Upper lobe of left lung (tissue), 6 donors: ENCODE measurements at regions not wholly inside any gene's neighbourhood (a gene's known extent, or its start where the extent isn't known, plus 50 kb on each side); places are given as distances from the start of the nearest gene placed in this dataset.
"Not testable (repeated sequence)": the region's sequence is repeated elsewhere in the genome, so short reads cannot be mapped to it uniquely, and the experiment has no call there.

ENCODE experiments used
- ATAC-seq, 2 donors: fragments of 200-7000 bp; cut with Tn5 transposase; one replicate each; pipeline ENCODE4 v1.9.1; 2022; ENCODE audit warnings: mild to moderate bottlenecking in 2 of 2, moderate library complexity in 2 of 2; ENCODE audit not compliant: low FRiP score in 2 of 2
- DNase-seq, 2 donors: peaks; one replicate each; pipeline ENCODE4 v3.0.0-alpha.2; 2019 to 2020
- H3K27ac ChIP-seq, 4 donors: fragments of 200-600 bp; sonication (generic); one replicate each; pipeline ENCODE4 v1.5.1; 2016 to 2019
- H3K27me3 ChIP-seq, 4 donors: fragments of 200-600 bp; sonication (generic); one replicate each; pipeline ENCODE4 v1.5.1; 2017 to 2019
- H3K36me3 ChIP-seq, 4 donors: fragments of 200-600 bp; sonication (generic); one replicate each; pipeline ENCODE4 v1.5.1; 2016 to 2019
- H3K4me1 ChIP-seq, 4 donors: fragments of 200-600 bp; sonication (generic); one replicate each; pipeline ENCODE4 v1.5.1; 2018 to 2019
- H3K4me3 ChIP-seq, 4 donors: fragments of 200-600 bp; sonication (generic); one replicate each; pipeline ENCODE4 v1.5.1; 2017 to 2019; ENCODE audit warnings: mild to moderate bottlenecking in 2 of 4, moderate library complexity in 1 of 4
- H3K9me3 ChIP-seq, 4 donors: fragments of 200-600 bp; sonication (generic); one replicate each; pipeline ENCODE4 v1.5.1; 2018 to 2019
- EP300 ChIP-seq, 4 donors: sonication (generic); formaldehyde crosslinking; IDR thresholded peaks; one replicate each; pipeline ENCODE4 v1.5.1; 2017; ENCODE audit warnings: antibody characterized with exemption in 4 of 4, control low read depth in 2 of 4
- POLR2A ChIP-seq, 4 donors: fragments of 450-650 bp; IDR thresholded peaks; one replicate each; pipeline ENCODE4 v1.5.1; 2016 to 2017; ENCODE audit warnings: antibody characterized with exemption in 4 of 4, mild to moderate bottlenecking in 2 of 4
- POLR2AphosphoS5 ChIP-seq, 2 donors: sonication (generic); formaldehyde crosslinking; IDR thresholded peaks; one replicate each; pipeline ENCODE4 v1.5.1; 2017; ENCODE audit warnings: antibody characterized with exemption in 2 of 2
- WGBS, 2 donors: methylation state at CpG; one replicate each; pipeline ENCODE4 v1.1.5; 2017 to 2018; 5-methylcytosine and 5-hydroxymethylcytosine counted together
- TF ChIP-seq, protein P1 (sequence below), 6 experiments: fragments of 450-650 bp in 4 of 6; fragments of 200-600 bp in 2 of 6; sonication (generic) in 2 of 6; IDR thresholded peaks; one replicate each; pipeline ENCODE4 v1.5.1; 2016 to 2019; ENCODE audit warnings: antibody characterized with exemption in 6 of 6
- donor health status: DM: no; HTN: no; CAD: no; lungs with moderate emphysema.
- donor health status: DM: no; HTN: yes; CAD: no; lungs with severe emphysema.

DNA sequence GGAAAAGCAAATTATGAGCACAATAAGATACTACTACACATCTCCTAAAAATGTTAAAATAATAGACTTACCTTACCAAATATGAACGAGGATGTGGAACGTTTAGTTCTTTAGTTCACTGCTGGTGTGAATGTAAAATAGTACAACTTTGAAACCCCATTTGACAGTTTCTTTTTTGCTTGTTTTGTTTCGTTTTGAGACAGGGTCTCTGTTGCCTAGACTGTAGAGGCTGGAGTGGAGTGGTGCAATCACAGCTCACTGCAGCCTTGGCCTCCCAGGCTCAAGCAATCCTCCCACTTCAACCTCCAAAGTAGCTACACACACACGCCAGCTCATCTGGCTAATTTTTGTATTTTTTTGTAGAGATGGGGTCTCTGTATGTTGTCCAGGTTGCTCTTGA lies 136.4 kb upstream of the FAR2 start:
- 75 to 76% methylated on average over 4 of the region's 4 CpGs for WGBS, 2 donors
- no peak overlapping the region for H3K4me3 ChIP-seq
- no peaks in the 10 kb centered on the region for H3K27me3 ChIP-seq
- TF ChIP-seq, protein P1, sequence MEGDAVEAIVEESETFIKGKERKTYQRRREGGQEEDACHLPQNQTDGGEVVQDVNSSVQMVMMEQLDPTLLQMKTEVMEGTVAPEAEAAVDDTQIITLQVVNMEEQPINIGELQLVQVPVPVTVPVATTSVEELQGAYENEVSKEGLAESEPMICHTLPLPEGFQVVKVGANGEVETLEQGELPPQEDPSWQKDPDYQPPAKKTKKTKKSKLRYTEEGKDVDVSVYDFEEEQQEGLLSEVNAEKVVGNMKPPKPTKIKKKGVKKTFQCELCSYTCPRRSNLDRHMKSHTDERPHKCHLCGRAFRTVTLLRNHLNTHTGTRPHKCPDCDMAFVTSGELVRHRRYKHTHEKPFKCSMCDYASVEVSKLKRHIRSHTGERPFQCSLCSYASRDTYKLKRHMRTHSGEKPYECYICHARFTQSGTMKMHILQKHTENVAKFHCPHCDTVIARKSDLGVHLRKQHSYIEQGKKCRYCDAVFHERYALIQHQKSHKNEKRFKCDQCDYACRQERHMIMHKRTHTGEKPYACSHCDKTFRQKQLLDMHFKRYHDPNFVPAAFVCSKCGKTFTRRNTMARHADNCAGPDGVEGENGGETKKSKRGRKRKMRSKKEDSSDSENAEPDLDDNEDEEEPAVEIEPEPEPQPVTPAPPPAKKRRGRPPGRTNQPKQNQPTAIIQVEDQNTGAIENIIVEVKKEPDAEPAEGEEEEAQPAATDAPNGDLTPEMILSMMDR (IDR thresholded peaks at IDR 0.05), result no peak
- TF ChIP-seq POLR2AphosphoS5 (IDR thresholded peaks at IDR 0.05) (no peak), EP300 (IDR thresholded peaks at IDR 0.05) (no peak), POLR2A (IDR thresholded peaks at IDR 0.05) (no peak)
- no peak for DNase-seq
- ATAC-seq, result no peak
- no peak overlapping the region for H3K27ac ChIP-seq
- no peaks in the 10 kb centered on the region for H3K9me3 ChIP-seq
- no peaks in the 10 kb centered on the region for H3K36me3 ChIP-seq
- H3K4me1 ChIP-seq, result no peaks in the 10 kb centered on the region

DNA sequence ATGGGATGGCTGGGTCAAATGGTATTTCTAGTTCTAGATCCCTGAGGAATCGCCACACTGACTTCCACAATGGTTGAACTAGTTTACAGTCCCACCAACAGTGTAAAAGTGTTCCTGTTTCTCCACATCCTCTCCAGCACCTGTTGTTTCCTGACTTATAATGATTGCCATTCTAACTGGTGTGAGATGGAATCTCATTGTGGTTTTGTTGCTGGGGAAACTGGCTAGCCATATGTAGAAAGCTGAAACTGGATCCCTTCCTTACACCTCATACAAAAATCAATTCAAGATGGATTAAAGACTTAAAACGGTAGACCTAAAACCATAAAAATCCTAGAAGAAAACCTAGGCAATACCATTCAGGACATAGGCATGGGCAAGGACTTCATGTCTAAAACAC lies 131.5 kb upstream of the FAR2 start:
- not testable (repeated sequence) for H3K4me1 ChIP-seq, H3K36me3 ChIP-seq, H3K9me3 ChIP-seq, H3K4me3 ChIP-seq, H3K27ac ChIP-seq, DNase-seq, ATAC-seq, H3K27me3 ChIP-seq
- 92 to 95% methylated on average over 1 of the region's 2 CpGs for WGBS, 2 donors

DNA sequence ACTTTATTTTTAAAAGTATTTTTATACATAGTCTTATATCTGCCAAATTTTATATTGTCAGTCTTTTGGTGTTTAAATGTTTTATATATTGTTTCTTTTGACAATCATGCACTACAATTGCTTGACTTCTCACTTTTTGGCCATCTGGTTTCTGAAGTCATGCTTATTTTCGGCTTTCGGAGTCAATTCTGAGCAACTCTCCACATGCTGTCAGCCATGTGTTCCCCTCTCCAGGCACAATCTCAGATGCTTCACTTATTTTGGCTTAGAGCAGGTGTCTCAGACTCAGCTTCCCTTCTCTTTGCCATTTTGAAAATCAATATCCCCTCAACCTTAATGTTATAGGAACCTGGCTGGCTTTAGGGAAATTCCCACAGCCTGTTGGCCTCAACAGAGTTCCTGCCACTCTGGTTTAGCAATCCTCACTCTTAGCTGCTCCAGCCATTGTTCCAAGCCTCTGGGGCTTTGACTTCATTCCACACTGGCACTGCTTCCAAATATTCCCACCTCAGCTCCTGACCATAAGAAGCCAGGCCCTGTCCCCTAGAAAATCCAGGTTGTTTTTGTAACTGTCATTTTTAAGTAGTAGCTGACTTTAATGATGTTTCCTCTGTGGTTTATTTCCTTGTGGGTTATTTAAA lies 125.5 kb upstream of the FAR2 start:
- no peak overlapping the region for H3K4me3 ChIP-seq
- DNase-seq (no peak), ATAC-seq (no peak)
- H3K9me3 ChIP-seq, result no peaks in the 10 kb centered on the region
- TF ChIP-seq POLR2AphosphoS5 (IDR thresholded peaks at IDR 0.05) (no peak), EP300 (IDR thresholded peaks at IDR 0.05) (no peak), POLR2A (IDR thresholded peaks at IDR 0.05) (no peak)
- TF ChIP-seq, protein P1 (IDR thresholded peaks at IDR 0.05), result no peak
- no peaks in the 10 kb centered on the region for H3K4me1 ChIP-seq
- H3K27me3 ChIP-seq, result no peaks in the 10 kb centered on the region
- no peaks in the 10 kb centered on the region for H3K36me3 ChIP-seq
- 90 to 98% methylated on average over 2 of the region's 2 CpGs for WGBS, 2 donors
- H3K27ac ChIP-seq, result no peak overlapping the region

DNA sequence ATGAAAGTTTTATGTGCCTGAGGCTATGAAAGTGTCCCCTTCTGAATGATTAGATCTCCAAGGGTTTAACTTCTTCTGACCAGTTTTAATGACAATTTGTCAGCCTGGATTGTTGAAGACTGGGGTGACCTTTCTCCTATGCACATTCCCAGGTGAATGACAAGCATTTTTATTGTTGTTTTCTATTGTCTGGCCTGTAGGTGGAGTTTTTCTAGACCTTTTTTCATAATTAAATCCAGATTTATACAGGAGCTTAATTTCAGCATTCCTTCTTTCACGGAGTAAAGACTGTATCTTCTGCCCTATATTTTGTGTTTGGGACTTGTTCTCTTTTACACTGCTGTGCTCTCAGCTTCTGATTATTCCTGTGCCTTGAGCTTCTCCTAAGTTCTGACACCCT lies 125.0 kb upstream of the FAR2 start:
- TF ChIP-seq POLR2A (IDR thresholded peaks at IDR 0.05) (no peak), EP300 (IDR thresholded peaks at IDR 0.05) (no peak), POLR2AphosphoS5 (IDR thresholded peaks at IDR 0.05) (no peak)
- TF ChIP-seq, protein P1 (IDR thresholded peaks at IDR 0.05), result no peak
- no peaks in the 10 kb centered on the region for H3K27me3 ChIP-seq
- H3K27ac ChIP-seq, result no peak overlapping the region
- no peaks in the 10 kb centered on the region for H3K9me3 ChIP-seq
- H3K4me3 ChIP-seq, result no peak overlapping the region
- no peak for ATAC-seq
- 70 to 75% methylated on average over 1 of the region's 1 CpG for WGBS, 2 donors
- no peaks in the 10 kb centered on the region for H3K4me1 ChIP-seq
- H3K36me3 ChIP-seq, result no peaks in the 10 kb centered on the region
- no peak for DNase-seq

DNA sequence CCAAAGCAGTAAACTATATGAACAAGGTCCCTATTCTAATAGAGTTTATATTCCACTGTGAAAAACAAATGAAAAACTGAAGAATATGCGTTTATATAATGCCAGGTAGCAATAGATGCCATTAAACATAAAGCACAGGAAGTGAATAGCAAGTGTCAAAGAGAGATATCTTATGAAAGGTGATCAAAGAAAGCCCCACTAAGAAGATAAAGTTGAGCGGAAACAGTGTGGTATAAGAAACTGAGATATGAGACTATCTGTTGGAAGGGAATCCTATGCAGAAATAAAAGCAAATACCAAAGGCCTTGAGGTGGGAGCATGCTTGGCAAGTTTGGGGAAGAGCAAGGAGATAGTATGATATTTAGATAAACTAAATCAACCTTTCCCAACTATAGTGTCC lies 123.1 kb upstream of the FAR2 start:
- H3K27ac ChIP-seq, result no peak overlapping the region
- H3K4me3 ChIP-seq, result no peak overlapping the region
- TF ChIP-seq EP300 (IDR thresholded peaks at IDR 0.05), result no peak
- TF ChIP-seq, protein P1 (IDR thresholded peaks at IDR 0.05), result no peak
- no peak for TF ChIP-seq POLR2A (IDR thresholded peaks at IDR 0.05)
- TF ChIP-seq POLR2AphosphoS5 (IDR thresholded peaks at IDR 0.05), result no peak
- DNase-seq (no peak), ATAC-seq (no peak)
- H3K9me3 ChIP-seq, result no peaks in the 10 kb centered on the region
- WGBS, 2 donors, result 83 to 87% methylated on average over 2 of the region's 2 CpGs
- H3K4me1 ChIP-seq, result no peaks in the 10 kb centered on the region
- H3K27me3 ChIP-seq, result no peaks in the 10 kb centered on the region
- H3K36me3 ChIP-seq, result no peaks in the 10 kb centered on the region
